ENCODE measurements at regions not wholly inside any gene's neighbourhood (a gene's known extent, or its start where the extent isn't known, plus 50 kb on each side); places are given as distances from the start of the nearest gene placed in this dataset.

DNA sequence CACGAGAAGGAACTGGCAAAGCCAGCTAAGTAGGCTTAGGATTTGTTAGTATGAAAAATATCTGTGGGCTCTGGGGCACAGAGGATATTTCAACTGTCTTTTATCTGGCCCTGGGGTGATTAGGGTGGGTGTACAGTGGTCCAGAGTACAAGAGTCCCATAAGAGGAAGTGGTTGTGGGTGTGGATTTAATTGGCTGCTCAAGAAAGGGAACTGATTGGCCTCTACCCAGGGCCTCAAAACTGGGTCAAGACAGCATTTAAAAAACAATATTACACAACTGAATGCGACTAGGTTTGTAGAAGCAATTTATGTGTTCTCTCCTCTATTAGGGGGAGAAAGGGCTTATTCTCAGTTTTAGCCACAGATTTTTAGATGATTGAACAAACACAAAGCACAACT lies 1353.4 kb upstream of the WWC1 start:
- no peaks in the 10 kb centered on the region for H3K27me3 ChIP-seq (replicated peaks in 1 of 7)
- H3K27ac ChIP-seq: no peak overlapping the region
- DNase-seq: no peak
- 32 to 74% (median 55%) methylated on average over 2 of the region's 2 CpGs for WGBS, 5 donors
- no peak overlapping the region for H3K4me3 ChIP-seq
- H3K36me3 ChIP-seq: no peaks in the 10 kb centered on the region
- H3K4me1 ChIP-seq: no peaks in the 10 kb centered on the region
- H3K9me3 ChIP-seq: peaks cover 0 to 44% (median 17%) of the 10 kb centered on the region in 8 donors
- intact Hi-C loops (cut with DNase I; ENCODE audit: low total_unique reads): no loop called here
- TF ChIP-seq POLR2AphosphoS5 (IDR thresholded peaks at IDR 0.05) (no peak), POLR2A (IDR thresholded peaks at IDR 0.05) (no peak)
- TF ChIP-seq, protein P1, sequence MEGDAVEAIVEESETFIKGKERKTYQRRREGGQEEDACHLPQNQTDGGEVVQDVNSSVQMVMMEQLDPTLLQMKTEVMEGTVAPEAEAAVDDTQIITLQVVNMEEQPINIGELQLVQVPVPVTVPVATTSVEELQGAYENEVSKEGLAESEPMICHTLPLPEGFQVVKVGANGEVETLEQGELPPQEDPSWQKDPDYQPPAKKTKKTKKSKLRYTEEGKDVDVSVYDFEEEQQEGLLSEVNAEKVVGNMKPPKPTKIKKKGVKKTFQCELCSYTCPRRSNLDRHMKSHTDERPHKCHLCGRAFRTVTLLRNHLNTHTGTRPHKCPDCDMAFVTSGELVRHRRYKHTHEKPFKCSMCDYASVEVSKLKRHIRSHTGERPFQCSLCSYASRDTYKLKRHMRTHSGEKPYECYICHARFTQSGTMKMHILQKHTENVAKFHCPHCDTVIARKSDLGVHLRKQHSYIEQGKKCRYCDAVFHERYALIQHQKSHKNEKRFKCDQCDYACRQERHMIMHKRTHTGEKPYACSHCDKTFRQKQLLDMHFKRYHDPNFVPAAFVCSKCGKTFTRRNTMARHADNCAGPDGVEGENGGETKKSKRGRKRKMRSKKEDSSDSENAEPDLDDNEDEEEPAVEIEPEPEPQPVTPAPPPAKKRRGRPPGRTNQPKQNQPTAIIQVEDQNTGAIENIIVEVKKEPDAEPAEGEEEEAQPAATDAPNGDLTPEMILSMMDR (IDR thresholded peaks at IDR 0.05 in 8 of 11, conservative IDR thresholded peaks at IDR 0.05 in 3 of 11): no peak

DNA sequence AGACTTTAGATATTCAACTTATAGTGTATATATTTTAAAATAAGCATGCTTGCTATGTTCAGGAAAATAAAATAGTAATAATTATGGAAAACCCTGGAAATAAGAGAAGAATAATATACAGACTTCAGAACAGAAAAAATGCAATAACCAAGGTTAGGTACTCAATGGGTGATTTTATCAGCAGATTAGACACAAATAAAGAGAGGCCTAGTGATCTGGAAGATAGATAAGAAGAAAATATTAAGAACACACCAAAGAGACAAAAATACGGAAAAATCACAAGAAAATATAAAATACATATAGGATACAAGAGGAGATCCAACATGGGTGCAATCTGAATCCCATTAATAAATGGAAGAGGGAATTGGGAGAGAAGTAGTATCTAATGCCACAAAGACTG lies 1348.5 kb upstream of the WWC1 start:
- 90 to 95% (median 93%) methylated on average over 1 of the region's 1 CpG for WGBS, 5 donors
- H3K9me3 ChIP-seq: peaks cover 0 to 48% (median 21%) of the 10 kb centered on the region in 8 donors
- intact Hi-C loops (cut with DNase I; ENCODE audit: low total_unique reads): no loop called here
- no peak overlapping the region for H3K27ac ChIP-seq
- no peaks in the 10 kb centered on the region for H3K36me3 ChIP-seq
- no peak for TF ChIP-seq POLR2AphosphoS5 (IDR thresholded peaks at IDR 0.05)
- TF ChIP-seq, protein P1 (IDR thresholded peaks at IDR 0.05 in 8 of 11, conservative IDR thresholded peaks at IDR 0.05 in 3 of 11): no peak
- no peak for TF ChIP-seq POLR2A (IDR thresholded peaks at IDR 0.05)
- H3K27me3 ChIP-seq (replicated peaks in 1 of 7): no peaks in the 10 kb centered on the region
- DNase-seq: no peak
- H3K4me1 ChIP-seq: no peaks in the 10 kb centered on the region
- H3K4me3 ChIP-seq: no peak overlapping the region

DNA sequence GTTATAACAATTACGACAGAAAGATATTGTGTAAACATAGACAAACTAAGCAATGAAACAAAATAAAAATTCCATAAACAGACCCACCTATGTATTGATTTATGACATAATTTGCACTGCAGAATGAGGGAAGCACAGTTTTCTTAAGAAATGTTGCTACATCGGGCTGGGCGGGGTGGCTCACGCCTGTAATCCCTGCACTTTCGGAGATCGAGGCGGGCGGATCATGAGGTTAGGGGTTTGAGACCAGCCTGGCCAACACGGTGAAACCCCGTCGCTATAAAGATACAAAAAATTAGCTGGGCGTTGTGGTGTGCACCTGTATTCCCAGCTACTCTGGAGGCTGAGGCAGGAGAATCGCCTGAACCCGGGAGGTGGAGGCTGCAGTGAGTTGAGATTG lies 1344.4 kb upstream of the WWC1 start:
- Histone ChIP-seq H3K4me1 (no peaks in the 10 kb centered on the region), H3K27ac (no peak overlapping the region), H3K27me3 (replicated peaks in 1 of 7) (no peaks in the 10 kb centered on the region), H3K36me3 (no peaks in the 10 kb centered on the region), H3K4me3 (no peak overlapping the region), H3K9me3 (peaks cover 0 to 35% (median 18%) of the 10 kb centered on the region in 8 donors)
- TF ChIP-seq, protein P1 (IDR thresholded peaks at IDR 0.05 in 8 of 11, conservative IDR thresholded peaks at IDR 0.05 in 3 of 11): no peak
- TF ChIP-seq POLR2AphosphoS5 (IDR thresholded peaks at IDR 0.05) (no peak), POLR2A (IDR thresholded peaks at IDR 0.05) (no peak)
- WGBS, 5 donors: 88 to 96% (median 90%) methylated on average over 14 of the region's 14 CpGs
- no peak for DNase-seq
- intact Hi-C loops (cut with DNase I; ENCODE audit: low total_unique reads): no loop called here

DNA sequence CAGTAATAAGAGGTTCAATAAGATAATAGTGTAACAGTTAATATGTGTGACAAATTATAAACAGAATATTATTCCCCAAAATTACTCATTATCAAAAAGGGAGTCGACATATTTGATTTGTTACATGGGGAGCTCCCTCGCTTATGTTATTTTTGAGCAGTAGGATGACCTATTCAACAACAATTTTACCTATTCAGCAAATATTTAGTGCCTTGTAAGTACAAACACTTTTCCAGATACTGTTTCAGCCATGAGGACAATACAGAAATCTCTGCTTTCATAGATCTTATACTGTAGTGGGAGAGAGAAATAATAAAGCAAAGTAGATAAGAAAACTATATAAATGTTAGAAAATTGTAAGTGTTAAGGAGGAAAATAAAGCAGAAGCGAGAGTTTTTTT lies 1342.8 kb upstream of the WWC1 start:
- TF ChIP-seq POLR2A (IDR thresholded peaks at IDR 0.05): no peak
- no peak for TF ChIP-seq POLR2AphosphoS5 (IDR thresholded peaks at IDR 0.05)
- TF ChIP-seq, protein P1 (IDR thresholded peaks at IDR 0.05 in 8 of 11, conservative IDR thresholded peaks at IDR 0.05 in 3 of 11): no peak
- intact Hi-C loops (cut with DNase I; ENCODE audit: low total_unique reads): no loop called here
- Histone ChIP-seq H3K27ac (no peak overlapping the region), H3K4me1 (no peaks in the 10 kb centered on the region), H3K9me3 (peaks cover 0 to 19% (median 2%) of the 10 kb centered on the region in 8 donors), H3K36me3 (no peaks in the 10 kb centered on the region), H3K4me3 (no peak overlapping the region), H3K27me3 (replicated peaks in 1 of 7) (no peaks in the 10 kb centered on the region)
- 82 to 91% (median 85%) methylated on average over 3 of the region's 3 CpGs for WGBS, 5 donors
- DNase-seq: no peak
